Lung (tissue), 11 donors: ENCODE measurements at regions not wholly inside any gene's neighbourhood (a gene's known extent, or its start where the extent isn't known, plus 50 kb on each side); places are given as distances from the start of the nearest gene placed in this dataset.

Experiments
- ATAC-seq: fragments of 200-7000 bp; cut with Tn5 transposase; one replicate; pipeline ENCODE4 v1.9.1; 2020; ENCODE audit warnings: moderate number of reproducible peaks; ENCODE audit not compliant: insufficient read depth, low FRiP score
- DNase-seq, 3 donors: peaks; one replicate each; pipeline ENCODE4 v3.0.0-alpha.2; 2013 to 2017
- H3K27ac ChIP-seq, 2 donors: one replicate each; pipeline ENCODE4 v1.5.1; 2013; ENCODE audit warnings: mild to moderate bottlenecking in 2 of 2, moderate library complexity in 2 of 2, control low read depth in 1 of 2, inconsistent platforms in 1 of 2, low read depth in 1 of 2, low read length in 1 of 2
- H3K27me3 ChIP-seq, 3 donors: one replicate each; pipeline ENCODE4 v1.5.1; 2013; ENCODE audit warnings: low read length in 2 of 3; ENCODE audit not compliant: control insufficient read depth in 3 of 3, insufficient read depth in 3 of 3
- H3K36me3 ChIP-seq, 4 donors: one replicate each; pipeline ENCODE4 v1.5.1; 2013; ENCODE audit warnings: low read length in 4 of 4, mild to moderate bottlenecking in 1 of 4, moderate library complexity in 1 of 4; ENCODE audit not compliant: control insufficient read depth in 4 of 4, insufficient read depth in 4 of 4
- H3K4me1 ChIP-seq, 5 donors: one replicate each; pipeline ENCODE4 v1.5.1; 2013; ENCODE audit warnings: low read length in 5 of 5, mild to moderate bottlenecking in 2 of 5, moderate library complexity in 1 of 5; ENCODE audit not compliant: control insufficient read depth in 5 of 5, insufficient read depth in 5 of 5
- H3K4me3 ChIP-seq: one replicate; pipeline ENCODE4 v1.5.1; 2013; ENCODE audit warnings: mild to moderate bottlenecking, control low read depth, moderate library complexity
- H3K9ac ChIP-seq, 2 donors: one replicate each; pipeline ENCODE4 v1.5.1; 2013; ENCODE audit warnings: low read length in 2 of 2, control low read depth in 1 of 2; ENCODE audit not compliant: insufficient read depth in 1 of 2
- H3K9me3 ChIP-seq, 4 donors: one replicate each; pipeline ENCODE4 v1.5.1; 2013; ENCODE audit warnings: low read length in 3 of 4, mild to moderate bottlenecking in 1 of 4, moderate library complexity in 1 of 4; ENCODE audit not compliant: control insufficient read depth in 4 of 4, insufficient read depth in 3 of 4
- CTCF ChIP-seq: IDR thresholded peaks from 2 replicates; pipeline ENCODE4 v1.5.1; 2012; ENCODE audit warnings: mild to moderate bottlenecking; ENCODE audit errors: control extremely low read depth, extremely low read depth
- WGBS, 2 donors: extraction: QIAGEN DNeasy Blood & Tissue Kit; methylation state at CpG; one replicate each; pipeline ENCODE4 v1.1.7; 2013; 5-methylcytosine and 5-hydroxymethylcytosine counted together
- donor health status: control.
- donor health status: control.
- donor health status: Bipolar disorder and iron deficiency.
- donor health status: healthy.
- donor health status: DM: yes; HTN: yes; CAD: no.

DNA sequence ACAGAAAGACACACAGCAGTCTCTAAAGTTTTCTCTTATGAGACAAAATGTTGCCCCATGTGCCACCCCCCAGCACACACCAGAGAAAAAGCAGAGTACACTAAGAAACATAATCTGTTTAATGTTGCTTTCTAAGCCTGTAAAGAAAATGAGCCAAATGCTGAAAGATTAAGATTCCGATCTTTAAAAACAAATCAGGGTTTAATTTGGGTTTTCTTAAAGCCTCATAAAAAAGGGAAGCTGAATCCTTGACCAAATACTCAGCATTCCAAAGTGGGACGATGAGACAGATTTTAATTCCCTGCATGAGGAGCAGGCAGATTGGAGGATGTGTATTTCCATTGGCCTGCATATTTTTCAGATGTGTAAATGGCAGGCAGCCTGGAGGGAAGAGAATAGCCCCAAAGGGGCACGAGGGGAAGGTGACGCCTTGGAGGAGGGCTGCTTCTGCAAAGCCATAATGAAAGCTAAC lies 118.4 kb downstream of the COPRS start:
- DNase-seq (no peak), ATAC-seq (no peak)
- no peak overlapping the region for H3K9ac ChIP-seq
- WGBS, 2 donors = 73 to 77% methylated on average over 4 of the region's 4 CpGs
- TF ChIP-seq CTCF = no peak
- no peak overlapping the region for H3K27ac ChIP-seq
- H3K27me3 ChIP-seq = no peaks in the 10 kb centered on the region
- H3K4me1 ChIP-seq = peaks cover 3 to 26% (median 7%) of the 10 kb centered on the region in 5 donors
- no peak overlapping the region for H3K4me3 ChIP-seq
- H3K9me3 ChIP-seq = no peaks in the 10 kb centered on the region
- H3K36me3 ChIP-seq = no peaks in the 10 kb centered on the region

DNA sequence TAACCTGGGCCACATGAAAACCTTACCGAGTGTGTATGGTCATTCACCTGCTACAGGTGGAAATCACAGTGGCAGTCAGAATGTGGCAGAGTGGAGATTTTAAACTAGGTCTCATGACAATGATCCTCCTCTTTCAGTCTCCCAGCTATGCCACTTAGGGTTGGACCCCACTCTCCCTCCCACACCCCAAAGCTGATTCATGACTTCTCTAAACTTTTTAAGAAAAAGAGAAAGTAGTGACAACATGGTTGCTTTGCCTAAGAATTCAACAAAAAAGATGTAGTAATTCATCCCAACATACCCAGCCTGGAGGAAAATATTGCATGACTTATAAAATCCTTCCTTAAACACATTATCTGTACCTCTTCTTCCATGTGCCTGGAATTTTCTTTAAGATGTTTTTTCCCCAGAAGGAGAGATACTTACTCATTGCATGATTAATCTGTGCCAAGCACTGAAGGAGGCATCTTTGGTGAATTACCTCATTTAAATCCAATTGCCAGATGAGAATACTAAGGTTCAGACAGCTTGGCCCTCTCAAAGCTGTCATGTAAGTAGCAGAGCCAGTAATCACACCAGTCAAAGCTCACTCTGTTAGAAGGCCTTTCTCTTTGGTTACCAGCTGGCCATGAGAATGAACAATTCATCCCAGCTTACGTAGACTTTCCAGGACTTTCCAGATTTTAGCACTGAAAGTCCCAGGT lies 119.9 kb downstream of the COPRS start:
- no peak overlapping the region for H3K27ac ChIP-seq
- H3K27me3 ChIP-seq = no peaks in the 10 kb centered on the region
- no peaks in the 10 kb centered on the region for H3K9me3 ChIP-seq
- H3K4me3 ChIP-seq = no peak overlapping the region
- DNase-seq (no peak), ATAC-seq (no peak)
- peaks cover 0 to 11% (median 5%) of the 10 kb centered on the region in 5 donors for H3K4me1 ChIP-seq
- no peak overlapping the region for H3K9ac ChIP-seq
- WGBS, 2 donors = 87 to 95% methylated on average over 2 of the region's 2 CpGs
- no peaks in the 10 kb centered on the region for H3K36me3 ChIP-seq
- TF ChIP-seq CTCF = no peak

DNA sequence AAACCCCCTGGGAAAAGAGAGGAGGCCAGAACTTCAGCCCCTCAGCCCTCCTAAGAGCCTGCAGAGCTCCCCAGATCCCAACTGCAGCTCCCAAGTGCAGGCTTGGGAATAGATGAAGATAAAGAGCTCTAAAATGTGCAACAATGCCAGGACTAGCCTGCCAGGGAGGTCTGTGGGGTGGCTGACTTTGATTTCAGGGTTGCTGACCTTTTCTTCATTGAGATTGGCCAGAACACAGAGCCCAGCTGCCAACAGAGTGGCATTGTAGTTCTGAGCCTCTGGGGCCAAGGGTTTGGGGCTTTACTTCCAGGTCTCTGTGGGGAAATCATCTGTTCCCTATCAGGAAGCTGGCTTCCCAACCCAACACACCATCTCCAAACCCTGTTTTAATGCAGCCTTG lies 120.6 kb downstream of the COPRS start:
- no peak overlapping the region for H3K27ac ChIP-seq
- no peak for TF ChIP-seq CTCF

GRCh38 chr17:31738067-31738466 lies 121.0 kb downstream of the COPRS start:
- Histone ChIP-seq H3K27me3 (no peaks in the 10 kb centered on the region), H3K9ac (no peak overlapping the region), H3K9me3 (no peaks in the 10 kb centered on the region), H3K27ac (no peak overlapping the region), H3K4me1 (peaks cover 0 to 9% (median 0%) of the 10 kb centered on the region in 5 donors), H3K36me3 (no peaks in the 10 kb centered on the region), H3K4me3 (no peak overlapping the region)
- WGBS, 2 donors = 87% methylated on average over 8 of the region's 8 CpGs
- no peak for DNase-seq
- no peak for ATAC-seq
- no peak for TF ChIP-seq CTCF

More for the DNA sequence above, 120.6 kb downstream of the COPRS start:
- Histone ChIP-seq H3K27me3 (no peaks in the 10 kb centered on the region), H3K4me1 (peaks cover 0 to 9% (median 0%) of the 10 kb centered on the region in 5 donors), H3K36me3 (no peaks in the 10 kb centered on the region), H3K9me3 (no peaks in the 10 kb centered on the region), H3K4me3 (no peak overlapping the region), H3K9ac (no peak overlapping the region)
- ATAC-seq = no peak
- DNase-seq = no peak
